ENCODE measurements at regions not wholly inside any gene's neighbourhood (a gene's known extent, or its start where the extent isn't known, plus 50 kb on each side); places are given as distances from the start of the nearest gene placed in this dataset.

- TF ChIP-seq, protein P1, sequence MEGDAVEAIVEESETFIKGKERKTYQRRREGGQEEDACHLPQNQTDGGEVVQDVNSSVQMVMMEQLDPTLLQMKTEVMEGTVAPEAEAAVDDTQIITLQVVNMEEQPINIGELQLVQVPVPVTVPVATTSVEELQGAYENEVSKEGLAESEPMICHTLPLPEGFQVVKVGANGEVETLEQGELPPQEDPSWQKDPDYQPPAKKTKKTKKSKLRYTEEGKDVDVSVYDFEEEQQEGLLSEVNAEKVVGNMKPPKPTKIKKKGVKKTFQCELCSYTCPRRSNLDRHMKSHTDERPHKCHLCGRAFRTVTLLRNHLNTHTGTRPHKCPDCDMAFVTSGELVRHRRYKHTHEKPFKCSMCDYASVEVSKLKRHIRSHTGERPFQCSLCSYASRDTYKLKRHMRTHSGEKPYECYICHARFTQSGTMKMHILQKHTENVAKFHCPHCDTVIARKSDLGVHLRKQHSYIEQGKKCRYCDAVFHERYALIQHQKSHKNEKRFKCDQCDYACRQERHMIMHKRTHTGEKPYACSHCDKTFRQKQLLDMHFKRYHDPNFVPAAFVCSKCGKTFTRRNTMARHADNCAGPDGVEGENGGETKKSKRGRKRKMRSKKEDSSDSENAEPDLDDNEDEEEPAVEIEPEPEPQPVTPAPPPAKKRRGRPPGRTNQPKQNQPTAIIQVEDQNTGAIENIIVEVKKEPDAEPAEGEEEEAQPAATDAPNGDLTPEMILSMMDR (IDR thresholded peaks at IDR 0.05): no peak
- TF ChIP-seq POLR2A (IDR thresholded peaks at IDR 0.05): no peak
- no peak for TF ChIP-seq POLR2AphosphoS5 (IDR thresholded peaks at IDR 0.05; ENCODE audit: insufficient read depth in 1 of 2, low read depth in 1 of 2)
These were observed 130.0 kb downstream of the FHIP1A start for GRCh38 chr4:151538963-151539362.
